HEK293 (cell line): ENCODE measurements at regions not wholly inside any gene's neighbourhood (a gene's known extent, or its start where the extent isn't known, plus 50 kb on each side); places are given as distances from the start of the nearest gene placed in this dataset.

Experiments
- CTCF ChIA-PET: fragments of 350-600 bp; formaldehyde crosslinking; extraction: SDS; loops from one replicate; lab custom pipeline; 2021; ENCODE audit warnings: antibody characterized with exemption; lab: Yijun Ruan, JAX
- POLR2A ChIA-PET: fragments of 300-600 bp; formaldehyde crosslinking; extraction: SDS; loops from one replicate; lab custom pipeline; 2020; ENCODE audit warnings: antibody characterized with exemption, inconsistent platforms; lab: Yijun Ruan, JAX
- H3K27ac ChIP-seq: fragments of 200-500 bp; sonication (Bioruptor generic); 2 replicates; pipeline ENCODE4 v1.5.1; 2014; ENCODE audit warnings: low read depth, low read length, control low read depth, inconsistent platforms; ENCODE audit errors: extremely low read depth
- H3K36me3 ChIP-seq, 2 experiments: fragments of 200-500 bp in 1 of 2; sonication (Bioruptor generic) in 1 of 2; 1 replicate in 1 of 2; 2 replicates in 1 of 2; pipeline ENCODE4 v1.5.1; 2014 to 2017; ENCODE audit warnings: inconsistent platforms in 2 of 2, low read length in 2 of 2; ENCODE audit not compliant: control insufficient read depth in 2 of 2, insufficient read depth in 1 of 2
- H3K4me1 ChIP-seq: fragments of 200-500 bp; sonication (Bioruptor generic); 2 replicates; pipeline ENCODE4 v1.5.1; 2014; ENCODE audit warnings: mild to moderate bottlenecking, low read length, inconsistent platforms; ENCODE audit not compliant: control insufficient read depth, insufficient read depth
- H3K4me3 ChIP-seq: 2 replicates; pipeline ENCODE4 v1.5.1; 2011; ENCODE audit warnings: low read depth, mild to moderate bottlenecking, control low read depth, low read length, moderate library complexity
- H3K9me3 ChIP-seq: fragments of 200-500 bp; sonication (Bioruptor generic); 2 replicates; pipeline ENCODE4 v1.5.1; 2014; ENCODE audit warnings: low read depth, low read length, inconsistent platforms; ENCODE audit not compliant: control insufficient read depth, insufficient read depth
- EGR2 ChIP-seq: fragments of 450-650 bp; formaldehyde crosslinking; IDR thresholded peaks from 2 replicates; pipeline ENCODE4 v1.5.1; 2016; ENCODE audit warnings: low read depth, missing biosample characterization, missing genetic modification characterization
- PRDM4 ChIP-seq: fragments of 450-650 bp; formaldehyde crosslinking; IDR thresholded peaks from 2 replicates; pipeline ENCODE4 v1.5.1; 2017; ENCODE audit warnings: missing biosample characterization, missing genetic modification characterization
- SCRT1 ChIP-seq: fragments of 450-650 bp; formaldehyde crosslinking; IDR thresholded peaks from 2 replicates; pipeline ENCODE4 v1.5.1; 2016; ENCODE audit warnings: missing biosample characterization, missing genetic modification characterization, borderline replicate concordance
- SP3 ChIP-seq: fragments of 450-650 bp; formaldehyde crosslinking; IDR thresholded peaks from 2 replicates; pipeline ENCODE4 v1.5.1; 2016; ENCODE audit warnings: missing biosample characterization, missing genetic modification characterization
- SP7 ChIP-seq: fragments of 450-650 bp; formaldehyde crosslinking; IDR thresholded peaks from 2 replicates; pipeline ENCODE4 v1.5.1; 2016; ENCODE audit warnings: missing biosample characterization, missing genetic modification characterization
- ZNF138 ChIP-seq: fragments of 450-650 bp; formaldehyde crosslinking; IDR thresholded peaks from 2 replicates; pipeline ENCODE4 v1.5.1; 2016; ENCODE audit warnings: missing biosample characterization, missing genetic modification characterization, borderline replicate concordance
- ZNF169 ChIP-seq: fragments of 450-650 bp; formaldehyde crosslinking; IDR thresholded peaks from 2 replicates; pipeline ENCODE4 v1.5.1; 2016; ENCODE audit warnings: missing biosample characterization, missing genetic modification characterization
- ZNF202 ChIP-seq: fragments of 450-650 bp; formaldehyde crosslinking; IDR thresholded peaks from 2 replicates; pipeline ENCODE4 v1.5.1; 2016; ENCODE audit warnings: missing biosample characterization, missing genetic modification characterization, borderline replicate concordance
- ZNF292 ChIP-seq: fragments of 450-650 bp; formaldehyde crosslinking; IDR thresholded peaks from 2 replicates; pipeline ENCODE4 v1.5.1; 2016; ENCODE audit warnings: low read depth, missing biosample characterization, missing genetic modification characterization, borderline replicate concordance
- ZNF521 ChIP-seq: fragments of 450-650 bp; formaldehyde crosslinking; IDR thresholded peaks from 2 replicates; pipeline ENCODE4 v1.5.1; 2017; ENCODE audit warnings: missing biosample characterization, mild to moderate bottlenecking, missing genetic modification characterization
- ZNF624 ChIP-seq: fragments of 450-650 bp; formaldehyde crosslinking; IDR thresholded peaks from 2 replicates; pipeline ENCODE4 v1.5.1; 2017; ENCODE audit warnings: missing biosample characterization, missing genetic modification characterization
- ZNF654 ChIP-seq: fragments of 450-650 bp; formaldehyde crosslinking; IDR thresholded peaks from 2 replicates; pipeline ENCODE4 v1.5.1; 2016; ENCODE audit warnings: low read depth, missing biosample characterization, missing genetic modification characterization
- ZNF701 ChIP-seq: fragments of 450-650 bp; formaldehyde crosslinking; IDR thresholded peaks from 2 replicates; pipeline ENCODE4 v1.5.1; 2016; ENCODE audit warnings: missing biosample characterization, missing genetic modification characterization
- ZNF776 ChIP-seq: fragments of 450-650 bp; formaldehyde crosslinking; IDR thresholded peaks from 2 replicates; pipeline ENCODE4 v1.5.0; 2017; ENCODE audit warnings: missing biosample characterization, missing genetic modification characterization, borderline replicate concordance
- ZSCAN23 ChIP-seq: fragments of 450-650 bp; formaldehyde crosslinking; IDR thresholded peaks from 2 replicates; pipeline ENCODE4 v1.5.1; 2016; ENCODE audit warnings: missing biosample characterization, missing genetic modification characterization
- TF ChIP-seq, protein P1 (sequence below): fragments of 450-650 bp; formaldehyde crosslinking; optimal IDR thresholded peaks from 2 replicates; pipeline ENCODE3; 2016; ENCODE audit warnings: missing biosample characterization, mild to moderate bottlenecking, missing genetic modification characterization
- TF ChIP-seq, protein P2 (sequence below): fragments of 450-650 bp; formaldehyde crosslinking; IDR thresholded peaks from 2 replicates; pipeline ENCODE4 v1.5.1; 2016; ENCODE audit warnings: missing biosample characterization, missing genetic modification characterization, borderline replicate concordance
- TF ChIP-seq, protein P3 (sequence below): fragments of 450-650 bp; formaldehyde crosslinking; IDR thresholded peaks from 2 replicates; pipeline ENCODE4 v1.5.1; 2016; ENCODE audit warnings: missing biosample characterization, missing genetic modification characterization

- H3K4me1 ChIP-seq = no peaks in the 10 kb centered on the region; the same call in 1 of the 2 replicates
- H3K4me3 ChIP-seq = no peak overlapping the region
- TF ChIP-seq PRDM4 = no peak
- no peak for TF ChIP-seq ZNF521 (tag by site-specific recombination)
- TF ChIP-seq, protein P1, sequence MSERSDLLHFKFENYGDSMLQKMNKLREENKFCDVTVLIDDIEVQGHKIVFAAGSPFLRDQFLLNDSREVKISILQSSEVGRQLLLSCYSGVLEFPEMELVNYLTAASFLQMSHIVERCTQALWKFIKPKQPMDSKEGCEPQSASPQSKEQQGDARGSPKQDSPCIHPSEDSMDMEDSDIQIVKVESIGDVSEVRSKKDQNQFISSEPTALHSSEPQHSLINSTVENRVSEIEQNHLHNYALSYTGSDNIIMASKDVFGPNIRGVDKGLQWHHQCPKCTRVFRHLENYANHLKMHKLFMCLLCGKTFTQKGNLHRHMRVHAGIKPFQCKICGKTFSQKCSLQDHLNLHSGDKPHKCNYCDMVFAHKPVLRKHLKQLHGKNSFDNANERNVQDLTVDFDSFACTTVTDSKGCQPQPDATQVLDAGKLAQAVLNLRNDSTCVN = no peak
- no peak for TF ChIP-seq ZNF169
- TF ChIP-seq ZNF202 (tag by site-specific recombination) = no peak
- no peak for TF ChIP-seq SP3 (tag by site-specific recombination)
- TF ChIP-seq EGR2 (tag by site-specific recombination) = no peak
- no peak for TF ChIP-seq ZNF292 (tag by site-specific recombination)
- no peak for TF ChIP-seq ZSCAN23 (tag by site-specific recombination)
- no peak for TF ChIP-seq ZNF654 (tag by site-specific recombination)
- TF ChIP-seq ZNF776 (tag by site-specific recombination) = no peak
- POLR2A ChIA-PET = no interaction called here
- H3K9me3 ChIP-seq = no peaks in the 10 kb centered on the region
- H3K27ac ChIP-seq = no peak overlapping the region
- H3K36me3 ChIP-seq = no peaks in the 10 kb centered on the region
- CTCF ChIA-PET = no interaction called here
These were observed 52.9 kb upstream of the FGGY start for GRCh38 chr1:59243978-59244377.

GRCh38 chr1:59244891-59245290 lies 52.0 kb upstream of the FGGY start:
- no peak for TF ChIP-seq ZNF701 (tag by site-specific recombination)
- TF ChIP-seq, protein P2, sequence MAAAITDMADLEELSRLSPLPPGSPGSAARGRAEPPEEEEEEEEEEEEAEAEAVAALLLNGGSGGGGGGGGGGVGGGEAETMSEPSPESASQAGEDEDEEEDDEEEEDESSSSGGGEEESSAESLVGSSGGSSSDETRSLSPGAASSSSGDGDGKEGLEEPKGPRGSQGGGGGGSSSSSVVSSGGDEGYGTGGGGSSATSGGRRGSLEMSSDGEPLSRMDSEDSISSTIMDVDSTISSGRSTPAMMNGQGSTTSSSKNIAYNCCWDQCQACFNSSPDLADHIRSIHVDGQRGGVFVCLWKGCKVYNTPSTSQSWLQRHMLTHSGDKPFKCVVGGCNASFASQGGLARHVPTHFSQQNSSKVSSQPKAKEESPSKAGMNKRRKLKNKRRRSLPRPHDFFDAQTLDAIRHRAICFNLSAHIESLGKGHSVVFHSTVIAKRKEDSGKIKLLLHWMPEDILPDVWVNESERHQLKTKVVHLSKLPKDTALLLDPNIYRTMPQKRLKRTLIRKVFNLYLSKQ (tag by site-specific recombination) = no peak
- TF ChIP-seq ZNF624 (tag by site-specific recombination) = no peak
- no peak for TF ChIP-seq SCRT1
- no peak for TF ChIP-seq ZNF138
- no peak for TF ChIP-seq SP7 (tag by site-specific recombination)
- TF ChIP-seq, protein P3, sequence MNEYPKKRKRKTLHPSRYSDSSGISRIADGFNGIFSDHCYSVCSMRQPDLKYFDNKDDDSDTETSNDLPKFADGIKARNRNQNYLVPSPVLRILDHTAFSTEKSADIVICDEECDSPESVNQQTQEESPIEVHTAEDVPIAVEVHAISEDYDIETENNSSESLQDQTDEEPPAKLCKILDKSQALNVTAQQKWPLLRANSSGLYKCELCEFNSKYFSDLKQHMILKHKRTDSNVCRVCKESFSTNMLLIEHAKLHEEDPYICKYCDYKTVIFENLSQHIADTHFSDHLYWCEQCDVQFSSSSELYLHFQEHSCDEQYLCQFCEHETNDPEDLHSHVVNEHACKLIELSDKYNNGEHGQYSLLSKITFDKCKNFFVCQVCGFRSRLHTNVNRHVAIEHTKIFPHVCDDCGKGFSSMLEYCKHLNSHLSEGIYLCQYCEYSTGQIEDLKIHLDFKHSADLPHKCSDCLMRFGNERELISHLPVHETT = no peak
- Histone ChIP-seq H3K9me3 (no peaks in the 10 kb centered on the region), H3K4me3 (no peak overlapping the region), H3K4me1 (no peaks in the 10 kb centered on the region; the same call in 1 of the 2 replicates), H3K36me3 (no peaks in the 10 kb centered on the region), H3K27ac (no peak overlapping the region)
- ChIA-PET POLR2A (no interaction called here), CTCF (no interaction called here)
